ENCODE measurements at regions not wholly inside any gene's neighbourhood (a gene's known extent, or its start where the extent isn't known, plus 50 kb on each side); places are given as distances from the start of the nearest gene placed in this dataset.

DNA sequence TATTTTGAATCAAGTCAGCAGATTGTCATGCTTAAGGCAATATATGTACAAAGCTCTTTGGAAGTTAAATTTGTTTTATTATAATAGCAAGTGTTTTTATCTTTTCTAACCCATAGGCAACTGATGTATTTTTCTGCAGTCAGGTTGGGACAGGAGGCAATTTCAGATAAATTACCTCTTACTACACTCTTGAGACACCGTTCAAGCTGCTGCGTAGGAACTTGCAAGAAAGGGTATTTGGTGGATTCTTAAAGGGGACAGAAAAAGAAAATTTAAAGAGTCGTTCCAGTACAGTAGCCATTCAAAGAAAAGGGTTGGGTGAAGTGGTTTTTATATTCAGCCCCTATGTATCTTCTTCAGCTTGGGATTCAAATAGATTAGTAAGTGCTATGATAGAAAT, 112.4 kb upstream of the APC start:
- TF ChIP-seq, protein P1, sequence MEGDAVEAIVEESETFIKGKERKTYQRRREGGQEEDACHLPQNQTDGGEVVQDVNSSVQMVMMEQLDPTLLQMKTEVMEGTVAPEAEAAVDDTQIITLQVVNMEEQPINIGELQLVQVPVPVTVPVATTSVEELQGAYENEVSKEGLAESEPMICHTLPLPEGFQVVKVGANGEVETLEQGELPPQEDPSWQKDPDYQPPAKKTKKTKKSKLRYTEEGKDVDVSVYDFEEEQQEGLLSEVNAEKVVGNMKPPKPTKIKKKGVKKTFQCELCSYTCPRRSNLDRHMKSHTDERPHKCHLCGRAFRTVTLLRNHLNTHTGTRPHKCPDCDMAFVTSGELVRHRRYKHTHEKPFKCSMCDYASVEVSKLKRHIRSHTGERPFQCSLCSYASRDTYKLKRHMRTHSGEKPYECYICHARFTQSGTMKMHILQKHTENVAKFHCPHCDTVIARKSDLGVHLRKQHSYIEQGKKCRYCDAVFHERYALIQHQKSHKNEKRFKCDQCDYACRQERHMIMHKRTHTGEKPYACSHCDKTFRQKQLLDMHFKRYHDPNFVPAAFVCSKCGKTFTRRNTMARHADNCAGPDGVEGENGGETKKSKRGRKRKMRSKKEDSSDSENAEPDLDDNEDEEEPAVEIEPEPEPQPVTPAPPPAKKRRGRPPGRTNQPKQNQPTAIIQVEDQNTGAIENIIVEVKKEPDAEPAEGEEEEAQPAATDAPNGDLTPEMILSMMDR (conservative IDR thresholded peaks at IDR 0.05; ENCODE audit: low read length) = no peak
- TF ChIP-seq EZH2phosphoT487 (IDR thresholded peaks at IDR 0.05; ENCODE audit: borderline replicate concordance, low read depth, low read length) = no peak

All from OCI-LY7 (cell line).